COR-L47 (cell line): ENCODE measurements at regions not wholly inside any gene's neighbourhood (a gene's known extent, or its start where the extent isn't known, plus 50 kb on each side); places are given as distances from the start of the nearest gene placed in this dataset.

Source experiments
- DNase-seq: peaks from one replicate; lab custom pipeline; 2025; lab: John Stamatoyannopoulos, UW

- DNase-seq = no peak
These were observed 225.9 kb downstream of the C1D start for GRCh38 chr2:67836866-67837265.

- DNase-seq = no peak
These were observed 224.6 kb downstream of the C1D start for GRCh38 chr2:67838205-67838604.

- DNase-seq = no peak
These were observed 223.6 kb downstream of the C1D start for GRCh38 chr2:67839242-67839641.

GRCh38 chr2:67839668-67840067, 223.1 kb downstream of the C1D start:
- DNase-seq = no peak

- DNase-seq = peak; percentile 76
These were observed 222.2 kb downstream of the C1D start for GRCh38 chr2:67840460-67841068.

- DNase-seq = no peak
These were observed 221.1 kb downstream of the C1D start for GRCh38 chr2:67841711-67842110.

- no peak for DNase-seq
These were observed 220.3 kb downstream of the C1D start for GRCh38 chr2:67842375-67842959.

GRCh38 chr2:67844024-67844540, 218.7 kb downstream of the C1D start:
- no peak for DNase-seq

- DNase-seq = no peak
These were observed 217.0 kb downstream of the C1D start for GRCh38 chr2:67845621-67846369.

GRCh38 chr2:67846370-67847070, 216.3 kb downstream of the C1D start:
- DNase-seq = peak; percentile 97

GRCh38 chr2:67848551-67849285, 214.1 kb downstream of the C1D start:
- DNase-seq = no peak

- no peak for DNase-seq
These were observed 211.8 kb downstream of the C1D start for GRCh38 chr2:67851016-67851415.

- no peak for DNase-seq
These were observed 210.6 kb downstream of the C1D start for GRCh38 chr2:67851956-67852824.

- DNase-seq = peak; percentile 54
These were observed 208.6 kb downstream of the C1D start for GRCh38 chr2:67854103-67854743.

GRCh38 chr2:67854798-67855197, 208.0 kb downstream of the C1D start:
- no peak for DNase-seq

- no peak for DNase-seq
These were observed 205.9 kb downstream of the C1D start for GRCh38 chr2:67856866-67857265.

GRCh38 chr2:67857836-67858235, 205.0 kb downstream of the C1D start:
- DNase-seq = no peak

GRCh38 chr2:67858886-67859285, 203.9 kb downstream of the C1D start:
- DNase-seq = no peak

- no peak for DNase-seq
These were observed 196.9 kb downstream of the C1D start for GRCh38 chr2:67865917-67866316.

GRCh38 chr2:67867735-67868134, 195.1 kb downstream of the C1D start:
- DNase-seq = no peak
